Jurkat, Clone E6-1 (cell line): ENCODE measurements at regions not wholly inside any gene's neighbourhood (a gene's known extent, or its start where the extent isn't known, plus 50 kb on each side); places are given as distances from the start of the nearest gene placed in this dataset.
"Not testable (repeated sequence)": the region's sequence is repeated elsewhere in the genome, so short reads cannot be mapped to it uniquely, and the experiment has no call there.

Experiments
- DNase-seq: peaks from one replicate; pipeline ENCODE4 v3.0.0-alpha.2; 2011; ENCODE audit warnings: low read depth, low spot score
- H3K4me3 ChIP-seq: 2 replicates; pipeline ENCODE4 v1.5.1; 2011; ENCODE audit warnings: mild to moderate bottlenecking, low read length, control low read depth, moderate library complexity

GRCh38 chr2:242116676-242117075, 247.1 kb downstream of the RTP5 start:
- H3K4me3 ChIP-seq, DNase-seq: not testable (repeated sequence)

- DNase-seq, H3K4me3 ChIP-seq: not testable (repeated sequence)
These were observed 247.8 kb downstream of the RTP5 start for GRCh38 chr2:242117305-242117704.

- DNase-seq, H3K4me3 ChIP-seq: not testable (repeated sequence)
These were observed 250.2 kb downstream of the RTP5 start for GRCh38 chr2:242119682-242120081.

- H3K4me3 ChIP-seq, DNase-seq: not testable (repeated sequence)
These were observed 261.2 kb downstream of the RTP5 start for GRCh38 chr2:242130682-242131081.

- DNase-seq, H3K4me3 ChIP-seq: not testable (repeated sequence)
These were observed 290.4 kb downstream of the RTP5 start for GRCh38 chr2:242159921-242160320.

- not testable (repeated sequence) for DNase-seq, H3K4me3 ChIP-seq
These were observed 295.6 kb downstream of the RTP5 start for GRCh38 chr2:242165115-242165514.

GRCh38 chr2:242171290-242171689, 301.8 kb downstream of the RTP5 start:
- not testable (repeated sequence) for DNase-seq, H3K4me3 ChIP-seq
